K562 (cell line): ENCODE measurements at regions not wholly inside any gene's neighbourhood (a gene's known extent, or its start where the extent isn't known, plus 50 kb on each side); places are given as distances from the start of the nearest gene placed in this dataset.

ENCODE experiments used
- ATAC-seq: fragments of 200-7000 bp; cut with Tn5 transposase; 3 replicates; pipeline ENCODE4 v1.9.1; 2020; ENCODE audit warnings: moderate library complexity
- BruUV-seq: library from RNA; stranded (reverse); fragments of 400-500 nt; replicated peaks from 2 replicates; lab custom pipeline; 2021; lab: Mats Ljungman, UMichigan
- CTCF ChIA-PET: fragments of 300-600 bp; formaldehyde crosslinking; extraction: SDS; loops from one replicate; lab custom pipeline; 2021; ENCODE audit warnings: low intra/inter-chr PET ratio; lab: Yijun Ruan, JAX
- POLR2A ChIA-PET: fragments of 300-600, 350-650 bp; sonication (Branson Sonifier 250); formaldehyde crosslinking; extraction: SDS; loops from one replicate; lab custom pipeline; 2021; ENCODE audit warnings: antibody characterized with exemption, inconsistent platforms; lab: Yijun Ruan, JAX
- DNase-seq, 4 experiments: peaks; one replicate each; pipeline versions ENCODE4 v3.0.0 to v3.0.0-alpha.2; 2011 to 2018; ENCODE audit warnings: low spot score in 3 of 4, mixed read lengths in 3 of 4; ENCODE audit errors: extremely low read depth in 1 of 4
- FAIRE-seq: peaks from 2 replicates; lab custom pipeline; 2011; peaks lifted over from hg19 to GRCh38; lab: Jason Lieb, UNC
- H2AFZ ChIP-seq: 2 replicates; pipeline ENCODE4 v1.6.0; 2011; ENCODE audit warnings: low read depth, low read length, control low read depth, inconsistent platforms
- H3K27ac ChIP-seq: fragments of 200-600 bp; 3 replicates; pipeline ENCODE4 v1.8.0; 2011; ENCODE audit warnings: low read depth, mild to moderate bottlenecking, control low read depth, inconsistent platforms, low read length, moderate library complexity, mixed read lengths; ENCODE audit errors: extremely low read depth
- H3K27me3 ChIP-seq, 2 experiments: fragments of 300-600 bp in 1 of 2; 2 replicates in 1 of 2; 3 replicates in 1 of 2; pipeline versions ENCODE4 v1.6.0 to v1.8.0; 2011; ENCODE audit warnings: inconsistent platforms in 2 of 2, low read length in 2 of 2, mild to moderate bottlenecking in 1 of 2, mixed read lengths in 1 of 2, moderate library complexity in 1 of 2; ENCODE audit not compliant: control insufficient read depth in 2 of 2, insufficient read depth in 2 of 2
- H3K36me3 ChIP-seq: fragments of 300-600 bp; 3 replicates; pipeline ENCODE4 v1.8.0; 2011; ENCODE audit warnings: mild to moderate bottlenecking, low read length, inconsistent platforms; ENCODE audit not compliant: control insufficient read depth, insufficient read depth
- H3K4me1 ChIP-seq, 2 experiments: fragments of 200-600 bp in 1 of 2; replicated peaks in 1 of 2; 2 replicates in 1 of 2; 3 replicates in 1 of 2; pipeline versions ENCODE4 v1.5.1 to v1.8.0; 2011; ENCODE audit warnings: inconsistent platforms in 2 of 2, low read length in 2 of 2, mild to moderate bottlenecking in 1 of 2, mixed read lengths in 1 of 2, moderate library complexity in 1 of 2; ENCODE audit not compliant: control insufficient read depth in 2 of 2, insufficient read depth in 2 of 2
- H3K4me2 ChIP-seq: 2 replicates; pipeline ENCODE4 v1.6.1; 2011; ENCODE audit warnings: low read length, control low read depth, inconsistent platforms, mixed read lengths; ENCODE audit not compliant: insufficient read depth
- H3K4me3 ChIP-seq: fragments of 200-600 bp; sonication (generic), shearing (Covaris generic); 2 replicates; pipeline ENCODE4 v1.5.1; 2016; ENCODE audit warnings: control low read depth, inconsistent platforms
- H3K79me2 ChIP-seq: fragments of 200-600 bp; 3 replicates; pipeline ENCODE4 v1.8.0; 2011; ENCODE audit warnings: low read length, inconsistent platforms; ENCODE audit not compliant: control insufficient read depth, insufficient read depth
- H3K9ac ChIP-seq, 2 experiments: 2 replicates each; pipeline versions ENCODE4 v1.6.0 to v1.6.1; 2011; ENCODE audit warnings: low read depth in 2 of 2, low read length in 2 of 2, control low read depth in 1 of 2, inconsistent platforms in 1 of 2, mild to moderate bottlenecking in 1 of 2, mixed read lengths in 1 of 2; ENCODE audit not compliant: insufficient read depth in 1 of 2
- H3K9me1 ChIP-seq: one replicate; pipeline ENCODE4 v1.6.0; 2011; ENCODE audit warnings: inconsistent platforms, mild to moderate bottlenecking, low read length, moderate library complexity; ENCODE audit not compliant: control insufficient read depth, insufficient read depth
- H3K9me3 ChIP-seq: replicated peaks from 2 replicates; pipeline ENCODE4 v1.5.1; 2011; ENCODE audit warnings: low read depth, low read length, inconsistent platforms; ENCODE audit not compliant: control insufficient read depth, insufficient read depth
- H4K20me1 ChIP-seq: replicated peaks from 2 replicates; pipeline ENCODE4 v1.6.1; 2011; ENCODE audit warnings: low read length, inconsistent platforms, mixed read lengths; ENCODE audit not compliant: control insufficient read depth, insufficient read depth
- CEBPG ChIP-seq, 3 experiments: fragments of 200-800 bp in 1 of 3; sonication (Bioruptor generic) in 1 of 3; sonication (generic) in 1 of 3; formaldehyde crosslinking in 1 of 3; IDR thresholded peaks in 2 of 3; conservative IDR thresholded peaks in 1 of 3; 2 replicates each; pipeline versions ENCODE4 v1.6.1 to v1.8.0; 2016 to 2022; ENCODE audit warnings: missing compliant biosample characterization in 2 of 3, missing genetic modification characterization in 2 of 3, mild to moderate bottlenecking in 1 of 3, missing genetic modification reagents in 1 of 3
- ILF3 ChIP-seq: fragments of 450-650 bp; IDR thresholded peaks from 2 replicates; pipeline ENCODE4 v1.6.1; 2018; ENCODE audit warnings: antibody characterized with exemption, mild to moderate bottlenecking, moderate library complexity, borderline replicate concordance
- SLC30A9 ChIP-seq: fragments of 250-450 bp; sonication (Bioruptor Pico); IDR thresholded peaks from 2 replicates; pipeline ENCODE4 v1.8.0; 2022; ENCODE audit warnings: mild to moderate bottlenecking, moderate library complexity
- SUPT5H ChIP-seq: fragments of 450-650 bp; IDR thresholded peaks from 2 replicates; pipeline ENCODE4 v1.6.1; 2016
- TGIF2 ChIP-seq: sonication (generic); formaldehyde crosslinking; IDR thresholded peaks from 2 replicates; pipeline ENCODE4 v1.8.1; 2022; ENCODE audit warnings: mild to moderate bottlenecking, missing genetic modification reagents, moderate library complexity
- WGBS: fragments of 100-300 bp; shearing (Covaris generic); methylation state at CpG from one replicate; pipeline ENCODE4 v1.1.6; 2016; ENCODE audit warnings: low coverage, mixed read lengths; ENCODE audit not compliant: insufficient coverage; ENCODE audit errors: missing lambda C conversion rate; 5-methylcytosine and 5-hydroxymethylcytosine counted together
- in situ Hi-C: fragments of 300-500 bp; cut with MboI; formaldehyde crosslinking; loops from 4 replicates; pipeline ENCODE4 v1.15.0; 2018; ENCODE audit warnings: inconsistent platforms, mixed read lengths
- intact Hi-C: fragments of 100-400 bp; cut with micrococcal nuclease; formaldehyde crosslinking; loops from 2 replicates; pipeline ENCODE4 v1.14.2; 2022
- TF ChIP-seq, protein P1 (sequence below): sonication (generic); formaldehyde crosslinking; IDR thresholded peaks from 2 replicates; pipeline ENCODE4 v1.8.0; 2022; ENCODE audit warnings: mild to moderate bottlenecking, missing genetic modification reagents, borderline replicate concordance
- TF ChIP-seq, protein P2 (sequence below): fragments of 450-650 bp; IDR thresholded peaks from 2 replicates; pipeline ENCODE4 v1.6.1; 2016; ENCODE audit warnings: mild to moderate bottlenecking, moderate library complexity

DNA sequence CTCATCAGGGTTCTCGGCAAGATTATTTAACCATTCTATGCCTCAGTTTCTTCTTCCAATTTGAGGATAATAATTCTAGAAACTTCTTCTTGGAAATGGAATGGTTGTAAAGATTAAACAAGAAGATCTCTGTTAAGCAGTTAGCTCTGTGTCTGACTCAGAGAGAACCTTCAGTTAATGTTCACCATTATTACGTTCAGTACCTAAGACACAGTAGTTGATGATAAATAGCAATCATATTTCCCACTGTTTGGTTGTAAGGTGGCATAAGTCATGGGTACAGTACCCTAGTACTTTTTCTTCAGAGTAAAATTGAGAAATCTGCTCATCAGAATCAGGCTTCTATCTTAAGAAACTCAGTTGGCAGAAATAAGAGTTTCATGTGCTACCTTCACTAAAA lies 366.5 kb upstream of the BOD1L1 start (continued):
- TF ChIP-seq CEBPG (CRISPR knock-in tag; IDR thresholded peaks at IDR 0.05) (no peak), CEBPG (tag; conservative IDR thresholded peaks at IDR 0.05 in 1 of 2, IDR thresholded peaks at IDR 0.05 in 1 of 2) (no peak), SLC30A9 (no peak)
- TF ChIP-seq, protein P1, sequence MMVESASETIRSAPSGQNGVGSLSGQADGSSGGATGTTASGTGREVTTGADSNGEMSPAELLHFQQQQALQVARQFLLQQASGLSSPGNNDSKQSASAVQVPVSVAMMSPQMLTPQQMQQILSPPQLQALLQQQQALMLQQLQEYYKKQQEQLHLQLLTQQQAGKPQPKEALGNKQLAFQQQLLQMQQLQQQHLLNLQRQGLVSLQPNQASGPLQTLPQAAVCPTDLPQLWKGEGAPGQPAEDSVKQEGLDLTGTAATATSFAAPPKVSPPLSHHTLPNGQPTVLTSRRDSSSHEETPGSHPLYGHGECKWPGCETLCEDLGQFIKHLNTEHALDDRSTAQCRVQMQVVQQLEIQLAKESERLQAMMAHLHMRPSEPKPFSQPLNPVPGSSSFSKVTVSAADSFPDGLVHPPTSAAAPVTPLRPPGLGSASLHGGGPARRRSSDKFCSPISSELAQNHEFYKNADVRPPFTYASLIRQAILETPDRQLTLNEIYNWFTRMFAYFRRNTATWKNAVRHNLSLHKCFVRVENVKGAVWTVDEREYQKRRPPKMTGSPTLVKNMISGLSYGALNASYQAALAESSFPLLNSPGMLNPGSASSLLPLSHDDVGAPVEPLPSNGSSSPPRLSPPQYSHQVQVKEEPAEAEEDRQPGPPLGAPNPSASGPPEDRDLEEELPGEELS (CRISPR knock-in tag), result no peak

DNA sequence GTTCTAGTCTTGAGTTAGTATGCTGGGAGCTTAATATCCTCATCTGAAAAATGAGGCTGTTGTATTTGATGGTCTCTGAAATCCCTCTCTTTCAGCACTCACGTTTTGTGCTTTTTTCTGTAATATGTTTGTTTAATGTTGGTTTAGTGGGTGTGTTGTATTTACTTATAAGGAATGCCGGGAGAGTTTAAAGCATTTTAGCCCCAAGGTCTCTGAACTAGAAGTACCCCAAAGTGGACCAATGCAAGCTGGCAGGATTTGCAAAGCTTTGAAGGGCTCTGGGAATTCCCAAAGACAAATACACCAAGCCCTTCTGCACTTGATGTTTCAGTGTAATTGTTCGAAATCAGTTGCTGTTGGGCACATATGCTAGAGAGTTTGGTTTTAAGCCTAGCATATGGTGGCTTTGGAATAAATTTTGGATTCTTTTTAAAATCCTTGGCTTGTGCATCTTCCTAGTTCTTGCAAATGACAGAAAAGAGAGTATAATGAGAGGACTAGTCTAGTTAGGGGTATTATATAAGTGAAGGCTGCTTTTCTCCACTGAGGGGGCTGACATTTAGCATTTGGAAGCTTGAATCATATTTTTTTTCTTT lies 371.4 kb upstream of the BOD1L1 start:
- no peak overlapping the region for H3K4me2 ChIP-seq
- H3K36me3 ChIP-seq, result no peaks in the 10 kb centered on the region
- intact Hi-C loops (no loop called here), in situ Hi-C loops (no loop called here)
- FAIRE-seq (no peak), ATAC-seq (no peak), DNase-seq (no peak)
- H3K79me2 ChIP-seq, result no peaks in the 10 kb centered on the region
- 3% methylated on average over 3 of the region's 3 CpGs for WGBS
- H3K4me3 ChIP-seq, result no peak overlapping the region
- no peaks in the 10 kb centered on the region for H4K20me1 ChIP-seq
- no peak overlapping the region for H3K27ac ChIP-seq
- no peaks in the 10 kb centered on the region for H3K4me1 ChIP-seq
- no peaks in the 10 kb centered on the region for H3K9me1 ChIP-seq
- no peak for TF ChIP-seq SUPT5H
- TF ChIP-seq TGIF2 (CRISPR knock-in tag), result no peak
- TF ChIP-seq ILF3, result no peak
- TF ChIP-seq, protein P2, sequence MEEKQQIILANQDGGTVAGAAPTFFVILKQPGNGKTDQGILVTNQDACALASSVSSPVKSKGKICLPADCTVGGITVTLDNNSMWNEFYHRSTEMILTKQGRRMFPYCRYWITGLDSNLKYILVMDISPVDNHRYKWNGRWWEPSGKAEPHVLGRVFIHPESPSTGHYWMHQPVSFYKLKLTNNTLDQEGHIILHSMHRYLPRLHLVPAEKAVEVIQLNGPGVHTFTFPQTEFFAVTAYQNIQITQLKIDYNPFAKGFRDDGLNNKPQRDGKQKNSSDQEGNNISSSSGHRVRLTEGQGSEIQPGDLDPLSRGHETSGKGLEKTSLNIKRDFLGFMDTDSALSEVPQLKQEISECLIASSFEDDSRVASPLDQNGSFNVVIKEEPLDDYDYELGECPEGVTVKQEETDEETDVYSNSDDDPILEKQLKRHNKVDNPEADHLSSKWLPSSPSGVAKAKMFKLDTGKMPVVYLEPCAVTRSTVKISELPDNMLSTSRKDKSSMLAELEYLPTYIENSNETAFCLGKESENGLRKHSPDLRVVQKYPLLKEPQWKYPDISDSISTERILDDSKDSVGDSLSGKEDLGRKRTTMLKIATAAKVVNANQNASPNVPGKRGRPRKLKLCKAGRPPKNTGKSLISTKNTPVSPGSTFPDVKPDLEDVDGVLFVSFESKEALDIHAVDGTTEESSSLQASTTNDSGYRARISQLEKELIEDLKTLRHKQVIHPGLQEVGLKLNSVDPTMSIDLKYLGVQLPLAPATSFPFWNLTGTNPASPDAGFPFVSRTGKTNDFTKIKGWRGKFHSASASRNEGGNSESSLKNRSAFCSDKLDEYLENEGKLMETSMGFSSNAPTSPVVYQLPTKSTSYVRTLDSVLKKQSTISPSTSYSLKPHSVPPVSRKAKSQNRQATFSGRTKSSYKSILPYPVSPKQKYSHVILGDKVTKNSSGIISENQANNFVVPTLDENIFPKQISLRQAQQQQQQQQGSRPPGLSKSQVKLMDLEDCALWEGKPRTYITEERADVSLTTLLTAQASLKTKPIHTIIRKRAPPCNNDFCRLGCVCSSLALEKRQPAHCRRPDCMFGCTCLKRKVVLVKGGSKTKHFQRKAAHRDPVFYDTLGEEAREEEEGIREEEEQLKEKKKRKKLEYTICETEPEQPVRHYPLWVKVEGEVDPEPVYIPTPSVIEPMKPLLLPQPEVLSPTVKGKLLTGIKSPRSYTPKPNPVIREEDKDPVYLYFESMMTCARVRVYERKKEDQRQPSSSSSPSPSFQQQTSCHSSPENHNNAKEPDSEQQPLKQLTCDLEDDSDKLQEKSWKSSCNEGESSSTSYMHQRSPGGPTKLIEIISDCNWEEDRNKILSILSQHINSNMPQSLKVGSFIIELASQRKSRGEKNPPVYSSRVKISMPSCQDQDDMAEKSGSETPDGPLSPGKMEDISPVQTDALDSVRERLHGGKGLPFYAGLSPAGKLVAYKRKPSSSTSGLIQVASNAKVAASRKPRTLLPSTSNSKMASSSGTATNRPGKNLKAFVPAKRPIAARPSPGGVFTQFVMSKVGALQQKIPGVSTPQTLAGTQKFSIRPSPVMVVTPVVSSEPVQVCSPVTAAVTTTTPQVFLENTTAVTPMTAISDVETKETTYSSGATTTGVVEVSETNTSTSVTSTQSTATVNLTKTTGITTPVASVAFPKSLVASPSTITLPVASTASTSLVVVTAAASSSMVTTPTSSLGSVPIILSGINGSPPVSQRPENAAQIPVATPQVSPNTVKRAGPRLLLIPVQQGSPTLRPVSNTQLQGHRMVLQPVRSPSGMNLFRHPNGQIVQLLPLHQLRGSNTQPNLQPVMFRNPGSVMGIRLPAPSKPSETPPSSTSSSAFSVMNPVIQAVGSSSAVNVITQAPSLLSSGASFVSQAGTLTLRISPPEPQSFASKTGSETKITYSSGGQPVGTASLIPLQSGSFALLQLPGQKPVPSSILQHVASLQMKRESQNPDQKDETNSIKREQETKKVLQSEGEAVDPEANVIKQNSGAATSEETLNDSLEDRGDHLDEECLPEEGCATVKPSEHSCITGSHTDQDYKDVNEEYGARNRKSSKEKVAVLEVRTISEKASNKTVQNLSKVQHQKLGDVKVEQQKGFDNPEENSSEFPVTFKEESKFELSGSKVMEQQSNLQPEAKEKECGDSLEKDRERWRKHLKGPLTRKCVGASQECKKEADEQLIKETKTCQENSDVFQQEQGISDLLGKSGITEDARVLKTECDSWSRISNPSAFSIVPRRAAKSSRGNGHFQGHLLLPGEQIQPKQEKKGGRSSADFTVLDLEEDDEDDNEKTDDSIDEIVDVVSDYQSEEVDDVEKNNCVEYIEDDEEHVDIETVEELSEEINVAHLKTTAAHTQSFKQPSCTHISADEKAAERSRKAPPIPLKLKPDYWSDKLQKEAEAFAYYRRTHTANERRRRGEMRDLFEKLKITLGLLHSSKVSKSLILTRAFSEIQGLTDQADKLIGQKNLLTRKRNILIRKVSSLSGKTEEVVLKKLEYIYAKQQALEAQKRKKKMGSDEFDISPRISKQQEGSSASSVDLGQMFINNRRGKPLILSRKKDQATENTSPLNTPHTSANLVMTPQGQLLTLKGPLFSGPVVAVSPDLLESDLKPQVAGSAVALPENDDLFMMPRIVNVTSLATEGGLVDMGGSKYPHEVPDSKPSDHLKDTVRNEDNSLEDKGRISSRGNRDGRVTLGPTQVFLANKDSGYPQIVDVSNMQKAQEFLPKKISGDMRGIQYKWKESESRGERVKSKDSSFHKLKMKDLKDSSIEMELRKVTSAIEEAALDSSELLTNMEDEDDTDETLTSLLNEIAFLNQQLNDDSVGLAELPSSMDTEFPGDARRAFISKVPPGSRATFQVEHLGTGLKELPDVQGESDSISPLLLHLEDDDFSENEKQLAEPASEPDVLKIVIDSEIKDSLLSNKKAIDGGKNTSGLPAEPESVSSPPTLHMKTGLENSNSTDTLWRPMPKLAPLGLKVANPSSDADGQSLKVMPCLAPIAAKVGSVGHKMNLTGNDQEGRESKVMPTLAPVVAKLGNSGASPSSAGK, result no peak
- H3K9ac ChIP-seq, result no peak overlapping the region
- POLR2A ChIA-PET, result interaction anchor here (0.6 kb wide), 1 partner anchor 218 kb away, joined by 3 read pairs; no protein-coding TSS in a partner anchor
- H3K9me3 ChIP-seq, result no peaks in the 10 kb centered on the region
- H2AFZ ChIP-seq, result no peak overlapping the region
- CTCF ChIA-PET, result no interaction called here
- H3K27me3 ChIP-seq, result no peaks in the 10 kb centered on the region
- BruUV-seq, result no TSS peak
